OCI-LY1 (cell line): ENCODE measurements at regions not wholly inside any gene's neighbourhood (a gene's known extent, or its start where the extent isn't known, plus 50 kb on each side); places are given as distances from the start of the nearest gene placed in this dataset.

Experiments used
- H2AFZ ChIP-seq: fragments of 200-600 bp; sonication (generic), shearing (Covaris generic); 2 replicates; pipeline ENCODE4 v1.6.0; 2014; ENCODE audit warnings: antibody characterized with exemption, mild to moderate bottlenecking, low read length
- H3F3A ChIP-seq: fragments of 200-600 bp; sonication (generic), shearing (Covaris generic); 2 replicates; pipeline ENCODE4 v1.6.0; 2014; ENCODE audit warnings: mild to moderate bottlenecking, antibody characterized with exemption, low read length, moderate library complexity; ENCODE audit not compliant: insufficient read depth
- H3K27ac ChIP-seq: fragments of 200-600 bp; sonication (generic); 2 replicates; pipeline ENCODE4 v1.5.1; 2014; ENCODE audit warnings: low read length, mixed run types, mild to moderate bottlenecking, low read depth; ENCODE audit not compliant: poor library complexity, severe bottlenecking
- H3K27me3 ChIP-seq: fragments of 200-600 bp; sonication (generic); 2 replicates; pipeline ENCODE4 v1.6.0; 2014; ENCODE audit warnings: antibody characterized with exemption, mild to moderate bottlenecking, low read length, moderate library complexity; ENCODE audit not compliant: insufficient read depth
- H3K36me3 ChIP-seq: fragments of 200-600 bp; sonication (generic); 2 replicates; pipeline ENCODE4 v1.6.1; 2014; ENCODE audit warnings: mild to moderate bottlenecking, antibody characterized with exemption, low read length, moderate library complexity, mixed read lengths; ENCODE audit not compliant: insufficient read depth
- H3K4me1 ChIP-seq: fragments of 200-600 bp; sonication (generic); 2 replicates; pipeline ENCODE4 v1.5.1; 2014; ENCODE audit warnings: mild to moderate bottlenecking, low read length, moderate library complexity; ENCODE audit not compliant: insufficient read depth, severe bottlenecking
- H3K4me2 ChIP-seq: fragments of 200-600 bp; sonication (generic), shearing (Covaris generic); 2 replicates; pipeline ENCODE4 v1.6.1; 2014; ENCODE audit warnings: low read length
- H3K4me3 ChIP-seq: fragments of 200-600 bp; sonication (generic); 2 replicates; pipeline ENCODE4 v1.5.1; 2014; ENCODE audit warnings: low read length, low read depth, mild to moderate bottlenecking, mixed read lengths; ENCODE audit not compliant: poor library complexity, severe bottlenecking
- H3K79me2 ChIP-seq: fragments of 200-600 bp; shearing (Covaris generic); 2 replicates; pipeline ENCODE4 v1.6.1; 2016; ENCODE audit warnings: mixed run types, low read length, mixed read lengths; ENCODE audit not compliant: insufficient read depth
- H3K9ac ChIP-seq: fragments of 200-600 bp; sonication (generic), shearing (Covaris generic); 2 replicates; pipeline ENCODE4 v1.6.1; 2014; ENCODE audit warnings: mild to moderate bottlenecking, low read length, mixed read lengths
- H3K9me2 ChIP-seq: fragments of 200-600 bp; sonication (generic), shearing (Covaris generic); 2 replicates; pipeline ENCODE4 v1.6.1; 2014; ENCODE audit warnings: low read depth, mild to moderate bottlenecking, low read length, mixed read lengths
- H3K9me3 ChIP-seq: fragments of 200-600 bp; shearing (Covaris generic); 2 replicates; pipeline ENCODE4 v1.6.1; 2014; ENCODE audit warnings: low read length, mixed read lengths
- H4K20me1 ChIP-seq: fragments of 200-600 bp; sonication (generic), shearing (Covaris generic); 2 replicates; pipeline ENCODE4 v1.6.0; 2016; ENCODE audit warnings: mild to moderate bottlenecking, low read length; ENCODE audit not compliant: insufficient read depth
- EZH2 ChIP-seq: fragments of 200-600 bp; sonication (generic), shearing (Covaris generic); IDR thresholded peaks from 2 replicates; pipeline ENCODE4 v1.8.0; 2017; ENCODE audit warnings: borderline replicate concordance, mixed run types, mild to moderate bottlenecking, antibody characterized with exemption, low read length, moderate library complexity, mixed read lengths
- TF ChIP-seq, protein P1 (sequence below): fragments of 200-600 bp; sonication (generic), shearing (Covaris generic); IDR thresholded peaks from 2 replicates; pipeline ENCODE4 v1.5.1; 2017; ENCODE audit warnings: mild to moderate bottlenecking, antibody characterized with exemption, low read length, moderate library complexity, mixed read lengths

DNA sequence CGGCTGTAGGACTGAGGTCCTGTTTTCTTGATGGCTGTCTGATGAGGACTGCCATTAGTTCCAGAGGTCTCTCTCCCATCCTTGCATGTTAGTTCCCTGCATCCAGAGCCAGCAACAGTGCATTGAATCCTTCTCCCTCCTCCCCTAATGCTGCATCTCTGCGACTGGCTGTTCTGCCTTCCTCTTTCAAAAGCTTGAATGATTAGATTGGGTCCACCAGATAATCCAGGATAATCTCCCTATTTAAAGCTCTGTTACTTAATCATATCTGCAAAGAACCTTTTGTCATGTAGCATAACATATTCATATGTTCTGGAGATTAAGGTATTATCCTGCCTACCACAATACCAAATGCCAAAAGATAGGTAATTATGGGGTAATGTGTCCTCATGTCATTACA, 377.5 kb downstream of the GPATCH2 start:
- Histone ChIP-seq H2AFZ (no peak overlapping the region), H3K9me3 (no peaks in the 10 kb centered on the region), H3K4me3 (no peak overlapping the region), H3F3A (no peaks in the 10 kb centered on the region), H3K4me1 (no peaks in the 10 kb centered on the region), H3K4me2 (no peak overlapping the region), H3K27me3 (no peaks in the 10 kb centered on the region), H3K27ac (no peak overlapping the region), H3K9me2 (no peaks in the 10 kb centered on the region), H3K79me2 (no peaks in the 10 kb centered on the region), H4K20me1 (no peaks in the 10 kb centered on the region), H3K9ac (no peak overlapping the region), H3K36me3 (no peaks in the 10 kb centered on the region)
- TF ChIP-seq, protein P1, sequence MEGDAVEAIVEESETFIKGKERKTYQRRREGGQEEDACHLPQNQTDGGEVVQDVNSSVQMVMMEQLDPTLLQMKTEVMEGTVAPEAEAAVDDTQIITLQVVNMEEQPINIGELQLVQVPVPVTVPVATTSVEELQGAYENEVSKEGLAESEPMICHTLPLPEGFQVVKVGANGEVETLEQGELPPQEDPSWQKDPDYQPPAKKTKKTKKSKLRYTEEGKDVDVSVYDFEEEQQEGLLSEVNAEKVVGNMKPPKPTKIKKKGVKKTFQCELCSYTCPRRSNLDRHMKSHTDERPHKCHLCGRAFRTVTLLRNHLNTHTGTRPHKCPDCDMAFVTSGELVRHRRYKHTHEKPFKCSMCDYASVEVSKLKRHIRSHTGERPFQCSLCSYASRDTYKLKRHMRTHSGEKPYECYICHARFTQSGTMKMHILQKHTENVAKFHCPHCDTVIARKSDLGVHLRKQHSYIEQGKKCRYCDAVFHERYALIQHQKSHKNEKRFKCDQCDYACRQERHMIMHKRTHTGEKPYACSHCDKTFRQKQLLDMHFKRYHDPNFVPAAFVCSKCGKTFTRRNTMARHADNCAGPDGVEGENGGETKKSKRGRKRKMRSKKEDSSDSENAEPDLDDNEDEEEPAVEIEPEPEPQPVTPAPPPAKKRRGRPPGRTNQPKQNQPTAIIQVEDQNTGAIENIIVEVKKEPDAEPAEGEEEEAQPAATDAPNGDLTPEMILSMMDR = no peak
- no peak for TF ChIP-seq EZH2

DNA sequence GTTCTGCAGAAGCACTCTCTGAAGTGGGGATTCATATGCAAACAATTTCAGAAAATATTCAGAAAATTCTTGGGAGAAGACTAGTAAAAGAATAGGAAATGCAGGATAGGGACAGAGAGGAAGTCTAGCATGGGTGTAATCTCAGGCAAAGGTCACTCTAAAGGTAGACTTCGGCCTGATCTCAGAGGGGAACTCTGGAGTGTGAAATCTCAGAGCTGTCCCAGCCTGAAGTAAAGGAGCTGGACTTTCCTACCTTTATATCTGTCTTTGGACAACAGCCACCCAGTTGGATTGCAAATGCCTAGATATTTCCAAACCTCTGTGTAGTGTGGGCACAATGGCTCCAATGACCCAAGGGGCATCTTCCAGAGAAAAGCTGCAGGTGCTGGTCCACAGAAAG, 379.8 kb downstream of the GPATCH2 start:
- Histone ChIP-seq H3K27ac (no peak overlapping the region), H3K9me3 (no peaks in the 10 kb centered on the region), H3K79me2 (no peaks in the 10 kb centered on the region), H3K4me2 (no peak overlapping the region), H3K4me1 (no peaks in the 10 kb centered on the region), H3F3A (no peaks in the 10 kb centered on the region), H3K9ac (no peak overlapping the region), H3K36me3 (no peaks in the 10 kb centered on the region), H3K9me2 (no peaks in the 10 kb centered on the region), H2AFZ (no peak overlapping the region), H3K4me3 (no peak overlapping the region), H4K20me1 (no peaks in the 10 kb centered on the region), H3K27me3 (no peaks in the 10 kb centered on the region)
- TF ChIP-seq, protein P1 = no peak

DNA sequence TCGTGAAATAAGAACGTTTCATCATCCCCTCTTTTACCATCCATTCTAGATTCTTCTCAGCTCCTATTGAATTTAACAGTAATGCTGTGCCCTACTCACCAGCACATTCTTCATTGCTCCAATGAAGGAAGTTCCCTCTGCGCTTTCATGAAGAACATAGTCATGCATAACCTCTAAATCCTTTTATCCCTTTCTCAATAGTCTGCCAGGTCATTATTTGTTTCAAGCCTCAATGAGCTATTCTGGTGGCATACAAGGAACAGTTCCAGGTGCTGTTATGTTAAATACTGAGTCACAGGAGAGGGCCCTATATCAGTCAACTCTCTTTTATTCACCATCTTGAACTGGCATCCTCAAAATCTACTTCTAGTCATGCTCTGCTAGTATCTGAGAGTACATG, 381.0 kb downstream of the GPATCH2 start:
- Histone ChIP-seq H3K27me3 (no peaks in the 10 kb centered on the region; the same call in 1 of the 2 replicates), H3K27ac (no peak overlapping the region), H3K36me3 (no peaks in the 10 kb centered on the region), H3K4me2 (no peak overlapping the region), H3K4me1 (no peaks in the 10 kb centered on the region), H3K79me2 (no peaks in the 10 kb centered on the region), H3K4me3 (no peak overlapping the region), H3K9ac (no peak overlapping the region), H3K9me2 (no peaks in the 10 kb centered on the region), H4K20me1 (no peaks in the 10 kb centered on the region), H2AFZ (no peak overlapping the region), H3F3A (no peaks in the 10 kb centered on the region), H3K9me3 (no peaks in the 10 kb centered on the region)
- TF ChIP-seq, protein P1 = no peak
- TF ChIP-seq EZH2 = no peak
